Activated CD8-positive, alpha-beta T cell treated with anti-CD3 and anti-CD28 coated beads for 36 hours (primary cell): ENCODE measurements at regions not wholly inside any gene's neighbourhood (a gene's known extent, or its start where the extent isn't known, plus 50 kb on each side); places are given as distances from the start of the nearest gene placed in this dataset.

ENCODE experiments used
- ATAC-seq: fragments of 200-7000 bp; cut with Tn5 transposase; one replicate; pipeline ENCODE4 v1.10.0; 2021; ENCODE audit warnings: mild to moderate bottlenecking, moderate library complexity
- CTCF ChIA-PET: fragments of 350-600 bp; sonication (Branson Sonifier 250); formaldehyde crosslinking; loops from one replicate; lab custom pipeline; 2021; ENCODE audit warnings: antibody characterized with exemption; lab: Charles Lee
- POLR2A ChIA-PET: fragments of 350-600 bp; sonication (Branson Sonifier 250); formaldehyde crosslinking; loops from one replicate; lab custom pipeline; 2021; ENCODE audit warnings: antibody characterized with exemption; lab: Charles Lee
- DNase-seq: peaks from one replicate; pipeline ENCODE4 v3.0.0-alpha.2; 2020
- H3K27ac Mint-ChIP-seq: one replicate; pipeline ENCODE4 v1.8.0; 2021; ENCODE audit warnings: mild to moderate bottlenecking, mixed read lengths
- H3K27me3 Mint-ChIP-seq: one replicate; pipeline ENCODE4 v1.8.0; 2021; ENCODE audit warnings: mixed read lengths
- H3K36me3 Mint-ChIP-seq: one replicate; pipeline ENCODE4 v1.8.0; 2021; ENCODE audit warnings: low read depth, mixed read lengths
- H3K4me1 Mint-ChIP-seq: one replicate; pipeline ENCODE4 v1.8.0; 2021; ENCODE audit warnings: low read depth, mixed read lengths
- H3K4me3 Mint-ChIP-seq: one replicate; pipeline ENCODE4 v1.8.0; 2021; ENCODE audit warnings: mild to moderate bottlenecking, moderate library complexity, mixed read lengths
- H3K9me3 Mint-ChIP-seq: one replicate; pipeline ENCODE4 v1.8.0; 2021; ENCODE audit warnings: mixed read lengths
- intact Hi-C: fragments of 100-400 bp; cut with micrococcal nuclease; formaldehyde crosslinking; loops from one replicate; pipeline ENCODE4 v1.10.0; 2022
- TF ChIP-seq, protein P1 (sequence below): fragments of 200-600 bp; IDR thresholded peaks from one replicate; pipeline ENCODE4 v1.8.0; 2022; ENCODE audit warnings: antibody characterized with exemption, mild to moderate bottlenecking

GRCh38 chr3:117063930-117064329, 354.4 kb downstream of the TUSC7 start:
- no peak for ATAC-seq

DNA sequence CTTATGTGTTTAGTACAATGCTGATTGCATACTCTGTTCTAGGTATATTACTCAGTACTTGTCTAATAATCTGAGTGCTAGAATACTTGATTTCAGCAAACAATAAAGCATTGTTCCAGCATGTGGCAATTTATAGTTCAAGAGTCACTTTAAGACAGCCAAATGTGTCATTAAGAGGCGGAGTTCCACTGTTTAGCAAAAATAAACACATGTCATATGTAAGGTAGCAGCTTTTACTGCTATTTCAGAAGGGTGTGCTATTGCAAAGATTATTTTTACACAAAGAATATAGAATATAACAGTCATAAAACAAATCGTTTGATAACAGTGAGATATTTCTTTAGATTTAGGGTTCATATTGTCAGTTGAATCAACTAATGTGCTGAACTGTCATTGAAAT, 358.7 kb downstream of the TUSC7 start:
- CTCF ChIA-PET = no interaction called here
- Mint-ChIP-seq H3K9me3 (no peaks in the 10 kb centered on the region), H3K4me1 (no peaks in the 10 kb centered on the region), H3K4me3 (no peak overlapping the region), H3K27me3 (no peaks in the 10 kb centered on the region), H3K36me3 (no peaks in the 10 kb centered on the region), H3K27ac (no peak overlapping the region)
- intact Hi-C loops = no loop called here
- TF ChIP-seq, protein P1, sequence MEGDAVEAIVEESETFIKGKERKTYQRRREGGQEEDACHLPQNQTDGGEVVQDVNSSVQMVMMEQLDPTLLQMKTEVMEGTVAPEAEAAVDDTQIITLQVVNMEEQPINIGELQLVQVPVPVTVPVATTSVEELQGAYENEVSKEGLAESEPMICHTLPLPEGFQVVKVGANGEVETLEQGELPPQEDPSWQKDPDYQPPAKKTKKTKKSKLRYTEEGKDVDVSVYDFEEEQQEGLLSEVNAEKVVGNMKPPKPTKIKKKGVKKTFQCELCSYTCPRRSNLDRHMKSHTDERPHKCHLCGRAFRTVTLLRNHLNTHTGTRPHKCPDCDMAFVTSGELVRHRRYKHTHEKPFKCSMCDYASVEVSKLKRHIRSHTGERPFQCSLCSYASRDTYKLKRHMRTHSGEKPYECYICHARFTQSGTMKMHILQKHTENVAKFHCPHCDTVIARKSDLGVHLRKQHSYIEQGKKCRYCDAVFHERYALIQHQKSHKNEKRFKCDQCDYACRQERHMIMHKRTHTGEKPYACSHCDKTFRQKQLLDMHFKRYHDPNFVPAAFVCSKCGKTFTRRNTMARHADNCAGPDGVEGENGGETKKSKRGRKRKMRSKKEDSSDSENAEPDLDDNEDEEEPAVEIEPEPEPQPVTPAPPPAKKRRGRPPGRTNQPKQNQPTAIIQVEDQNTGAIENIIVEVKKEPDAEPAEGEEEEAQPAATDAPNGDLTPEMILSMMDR = no peak
- DNase-seq = no peak
- POLR2A ChIA-PET = no interaction called here
- ATAC-seq = no peak

More at GRCh38 chr3:117063930-117064329, 354.4 kb downstream of the TUSC7 start:
- no peak overlapping the region for H3K27ac Mint-ChIP-seq
- CTCF ChIA-PET = no interaction called here
- H3K36me3 Mint-ChIP-seq = no peaks in the 10 kb centered on the region
- no peak for DNase-seq
- H3K9me3 Mint-ChIP-seq = no peaks in the 10 kb centered on the region
- H3K4me3 Mint-ChIP-seq = no peak overlapping the region
- POLR2A ChIA-PET = no interaction called here
- no peaks in the 10 kb centered on the region for H3K27me3 Mint-ChIP-seq
- intact Hi-C loops = no loop called here
- no peaks in the 10 kb centered on the region for H3K4me1 Mint-ChIP-seq
- TF ChIP-seq, protein P1 = no peak

GRCh38 chr3:117074826-117075225, 365.2 kb downstream of the TUSC7 start:
- no peak overlapping the region for H3K4me3 Mint-ChIP-seq
- DNase-seq (no peak), ATAC-seq (no peak)
- TF ChIP-seq, protein P1 = no peak
- intact Hi-C loops = no loop called here
- no peaks in the 10 kb centered on the region for H3K27me3 Mint-ChIP-seq
- H3K4me1 Mint-ChIP-seq = no peaks in the 10 kb centered on the region
- H3K27ac Mint-ChIP-seq = no peak overlapping the region
- H3K36me3 Mint-ChIP-seq = no peaks in the 10 kb centered on the region
- POLR2A ChIA-PET = no interaction called here
- no peaks in the 10 kb centered on the region for H3K9me3 Mint-ChIP-seq
- CTCF ChIA-PET = no interaction called here

GRCh38 chr3:117079997-117080396, 370.4 kb downstream of the TUSC7 start:
- Mint-ChIP-seq H3K27me3 (no peaks in the 10 kb centered on the region), H3K27ac (no peak overlapping the region), H3K4me3 (no peak overlapping the region), H3K36me3 (no peaks in the 10 kb centered on the region), H3K4me1 (no peaks in the 10 kb centered on the region), H3K9me3 (no peaks in the 10 kb centered on the region)
- intact Hi-C loops = no loop called here
- POLR2A ChIA-PET = no interaction called here
- TF ChIP-seq, protein P1 = no peak
- ATAC-seq = no peak
- DNase-seq = no peak
- CTCF ChIA-PET = no interaction called here

GRCh38 chr3:117080872-117081271, 371.3 kb downstream of the TUSC7 start:
- no peaks in the 10 kb centered on the region for H3K36me3 Mint-ChIP-seq
- intact Hi-C loops = no loop called here
- ATAC-seq (no peak), DNase-seq (no peak)
- TF ChIP-seq, protein P1 = no peak
- no peak overlapping the region for H3K4me3 Mint-ChIP-seq
- no peaks in the 10 kb centered on the region for H3K9me3 Mint-ChIP-seq
- H3K27me3 Mint-ChIP-seq = no peaks in the 10 kb centered on the region
- ChIA-PET POLR2A (no interaction called here), CTCF (no interaction called here)
- no peaks in the 10 kb centered on the region for H3K4me1 Mint-ChIP-seq
- no peak overlapping the region for H3K27ac Mint-ChIP-seq
